BJ (cell line): ENCODE measurements at regions not wholly inside any gene's neighbourhood (a gene's known extent, or its start where the extent isn't known, plus 50 kb on each side); places are given as distances from the start of the nearest gene placed in this dataset.

Experiments
- CTCF ChIA-PET: fragments of 350-600 bp; formaldehyde crosslinking; extraction: SDS; loops from one replicate; lab custom pipeline; 2021; ENCODE audit warnings: antibody characterized with exemption, inconsistent platforms; lab: Yijun Ruan, JAX
- POLR2A ChIA-PET: fragments of 300-600 bp; sonication (Branson Sonifier 250); formaldehyde crosslinking; extraction: SDS; loops from one replicate; lab custom pipeline; 2021; ENCODE audit warnings: antibody characterized with exemption; lab: Charles Lee
- DNase-seq: peaks from one replicate; pipeline ENCODE4 v3.0.0-alpha.2; 2011; ENCODE audit warnings: low read depth
- H3K27me3 ChIP-seq: 2 replicates; pipeline ENCODE4 v1.6.0; 2011; ENCODE audit warnings: low read length; ENCODE audit not compliant: control insufficient read depth, insufficient read depth
- H3K36me3 ChIP-seq: 2 replicates; pipeline ENCODE4 v1.5.1; 2011; ENCODE audit warnings: low read length; ENCODE audit not compliant: control insufficient read depth, insufficient read depth
- H3K4me3 ChIP-seq: 2 replicates; pipeline ENCODE4 v1.5.1; 2011; ENCODE audit warnings: low read depth, mild to moderate bottlenecking, control low read depth, low read length
- CTCF ChIP-seq: IDR thresholded peaks from 2 replicates; pipeline ENCODE4 v1.5.1; 2011; ENCODE audit warnings: low read depth, mild to moderate bottlenecking, control low read depth, inconsistent platforms, low read length, moderate library complexity; ENCODE audit not compliant: insufficient read depth

DNA sequence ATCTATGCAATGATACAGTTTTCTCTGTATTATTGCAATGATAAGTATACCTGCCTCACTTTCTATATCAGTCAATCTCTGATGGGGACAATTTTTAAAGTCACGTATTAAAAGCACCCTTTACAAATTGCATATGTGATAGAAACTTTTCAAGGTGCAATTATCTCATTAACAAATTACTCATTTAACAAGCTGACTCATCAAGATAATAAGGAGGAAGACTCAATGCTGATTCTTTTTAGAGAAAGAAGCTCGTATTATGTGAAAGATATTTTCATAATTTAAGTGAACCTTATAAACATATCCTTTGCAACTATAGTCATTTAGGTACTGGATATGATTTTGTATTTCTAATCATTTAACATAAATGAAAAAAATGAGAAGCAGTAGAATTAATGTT lies 1080.9 kb upstream of the TENM3 start:
- no peak for TF ChIP-seq CTCF
- ChIA-PET CTCF (no interaction called here), POLR2A (no interaction called here)
- no peak for DNase-seq
- H3K27me3 ChIP-seq: no peaks in the 10 kb centered on the region; the same call in 1 of the 2 replicates
- H3K36me3 ChIP-seq: no peaks in the 10 kb centered on the region
- no peak overlapping the region for H3K4me3 ChIP-seq

- POLR2A ChIA-PET: no interaction called here
- Histone ChIP-seq H3K27me3 (no peaks in the 10 kb centered on the region; the same call in 1 of the 2 replicates), H3K4me3 (no peak overlapping the region), H3K36me3 (no peaks in the 10 kb centered on the region)
- CTCF ChIA-PET: no interaction called here
- DNase-seq: no peak
- no peak for TF ChIP-seq CTCF
Measured at GRCh38 chr4:181162676-181163075, 1080.5 kb upstream of the TENM3 start.

DNA sequence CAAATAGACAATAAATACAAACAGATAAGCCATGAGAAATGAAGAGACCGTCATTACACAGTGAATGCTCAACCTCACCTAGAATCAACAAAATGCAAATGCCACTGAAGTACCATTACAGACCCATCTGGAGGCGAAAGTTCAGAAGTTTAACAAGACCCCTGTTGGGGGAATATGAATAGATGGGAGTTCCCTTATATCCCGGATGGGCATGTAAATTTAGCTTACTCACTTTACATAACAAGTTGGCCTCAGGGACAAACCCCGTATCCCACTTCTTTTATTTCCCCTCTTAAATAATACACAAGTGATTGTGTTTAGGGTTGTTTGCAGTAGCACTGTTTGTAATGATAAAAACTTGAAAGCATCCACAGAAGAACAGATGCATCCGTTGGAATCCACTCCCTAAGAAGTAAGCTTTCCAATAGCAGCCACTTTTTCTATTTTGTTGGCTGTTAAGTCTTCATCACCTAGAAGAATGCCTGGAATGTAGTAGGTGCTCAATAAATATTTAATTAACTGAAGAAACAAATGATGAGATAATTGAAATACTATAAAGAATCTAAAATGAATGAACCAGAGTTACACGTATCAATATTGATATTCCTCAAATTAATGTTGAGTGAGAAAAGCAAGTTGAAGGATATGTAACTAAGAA lies 1076.3 kb upstream of the TENM3 start:
- no peak for TF ChIP-seq CTCF
- H3K27me3 ChIP-seq: no peaks in the 10 kb centered on the region; the same call in 1 of the 2 replicates
- CTCF ChIA-PET: interaction anchor here (1.2 kb wide), 1 partner anchor 24 kb away, joined by 3 read pairs; no protein-coding TSS in a partner anchor
- no peak for DNase-seq
- no peaks in the 10 kb centered on the region for H3K36me3 ChIP-seq
- no peak overlapping the region for H3K4me3 ChIP-seq
- POLR2A ChIA-PET: no interaction called here

DNA sequence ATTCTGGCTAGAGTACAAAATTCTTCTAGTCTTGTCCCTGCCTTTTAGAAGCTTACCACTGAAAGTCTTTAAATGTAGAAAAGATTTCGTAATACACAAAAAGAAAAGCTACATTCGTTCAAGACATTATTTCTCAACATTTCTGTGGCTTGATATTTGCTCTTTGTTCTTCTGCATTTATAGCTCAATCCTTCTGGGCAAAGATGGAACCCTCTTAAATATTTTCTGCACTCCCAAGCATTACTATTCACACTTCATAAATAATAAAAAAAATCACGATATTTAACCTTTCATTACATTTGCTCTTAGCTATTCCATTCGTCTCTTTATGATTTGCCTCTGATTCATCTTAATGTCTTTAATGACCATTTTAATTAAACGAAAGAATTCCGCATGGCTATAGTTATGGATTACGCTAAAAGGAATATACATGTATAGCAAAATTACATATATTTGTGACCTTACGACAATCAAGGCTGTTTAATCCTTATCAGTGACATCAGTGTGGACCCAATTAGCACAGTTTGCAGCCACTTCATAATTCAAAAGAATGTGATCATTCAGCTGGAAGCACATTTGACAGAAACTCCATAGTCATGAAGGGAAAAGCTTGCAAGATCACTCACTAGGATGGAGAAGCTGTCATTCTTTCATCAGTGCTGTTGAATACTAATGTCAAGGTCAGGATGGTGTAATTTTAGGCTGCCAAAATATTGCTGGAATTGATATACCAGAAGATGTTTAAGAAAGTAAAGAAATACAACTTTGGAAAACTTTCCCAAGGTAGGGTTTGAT lies 1075.0 kb upstream of the TENM3 start:
- ChIA-PET CTCF (no interaction called here), POLR2A (no interaction called here)
- TF ChIP-seq CTCF: no peak
- Histone ChIP-seq H3K27me3 (no peaks in the 10 kb centered on the region; the same call in 1 of the 2 replicates), H3K4me3 (no peak overlapping the region), H3K36me3 (no peaks in the 10 kb centered on the region)
- no peak for DNase-seq

DNA sequence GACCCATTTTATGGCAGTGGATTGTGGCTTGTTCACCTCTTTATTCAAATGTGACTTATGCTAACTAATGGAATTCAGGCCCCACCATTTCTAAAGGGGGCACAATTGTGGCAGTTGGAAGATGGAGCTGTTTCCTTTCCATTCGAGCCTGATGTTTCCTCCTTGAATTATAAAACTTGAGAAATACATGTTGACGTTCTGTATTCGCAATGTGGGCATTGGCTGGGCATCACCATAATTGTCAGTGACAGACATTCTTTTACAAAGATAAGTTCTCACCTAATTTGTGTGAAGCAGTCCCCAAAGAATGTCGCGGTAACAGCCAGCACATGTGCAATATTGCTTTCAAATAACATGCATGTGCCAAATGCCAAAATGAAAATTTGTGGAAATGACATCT lies 1070.2 kb upstream of the TENM3 start:
- ChIA-PET CTCF (no interaction called here), POLR2A (no interaction called here)
- Histone ChIP-seq H3K4me3 (no peak overlapping the region), H3K36me3 (no peaks in the 10 kb centered on the region), H3K27me3 (no peaks in the 10 kb centered on the region)
- DNase-seq: no peak
- no peak for TF ChIP-seq CTCF
